WI38 (cell line): ENCODE measurements at regions not wholly inside any gene's neighbourhood (a gene's known extent, or its start where the extent isn't known, plus 50 kb on each side); places are given as distances from the start of the nearest gene placed in this dataset.

ENCODE experiments used
- H3K4me3 ChIP-seq: 2 replicates; pipeline ENCODE4 v1.5.1; 2011; ENCODE audit warnings: low read depth, mild to moderate bottlenecking, control low read depth, low read length
- CTCF ChIP-seq: IDR thresholded peaks from 2 replicates; pipeline ENCODE4 v1.5.1; 2012; ENCODE audit warnings: low read depth, mild to moderate bottlenecking, control low read depth, low read length

- no peak overlapping the region for H3K4me3 ChIP-seq
- TF ChIP-seq CTCF = no peak
Observed at GRCh38 chr5:40167283-40167682, 512.4 kb upstream of the PTGER4 start.

- no peak overlapping the region for H3K4me3 ChIP-seq
- no peak for TF ChIP-seq CTCF
Observed at GRCh38 chr5:40166802-40167201, 512.9 kb upstream of the PTGER4 start.

GRCh38 chr5:40165789-40166728, 513.7 kb upstream of the PTGER4 start:
- H3K4me3 ChIP-seq = no peak overlapping the region
- TF ChIP-seq CTCF = no peak

GRCh38 chr5:40165106-40165788, 514.5 kb upstream of the PTGER4 start:
- H3K4me3 ChIP-seq = no peak overlapping the region
- no peak for TF ChIP-seq CTCF

GRCh38 chr5:40160435-40160834, 519.3 kb upstream of the PTGER4 start:
- no peak overlapping the region for H3K4me3 ChIP-seq
- TF ChIP-seq CTCF = no peak

- no peak for TF ChIP-seq CTCF
Observed at GRCh38 chr5:40154194-40154593, 525.5 kb upstream of the PTGER4 start.

GRCh38 chr5:40150896-40151295, 528.8 kb upstream of the PTGER4 start:
- no peak overlapping the region for H3K4me3 ChIP-seq
- TF ChIP-seq CTCF = no peak

More at GRCh38 chr5:40154194-40154593, 525.5 kb upstream of the PTGER4 start:
- no peak overlapping the region for H3K4me3 ChIP-seq
